ENCODE measurements at regions not wholly inside any gene's neighbourhood (a gene's known extent, or its start where the extent isn't known, plus 50 kb on each side); places are given as distances from the start of the nearest gene placed in this dataset.
"Not testable (repeated sequence)": the region's sequence is repeated elsewhere in the genome, so short reads cannot be mapped to it uniquely, and the experiment has no call there.

GRCh38 chr9:68625559-68625958 lies 79.5 kb upstream of the PIP5K1B start:
- Histone ChIP-seq H3K27me3 (ENCODE audit: low read depth, low read length) (no peaks in the 10 kb centered on the region), H3K9me3 (ENCODE audit: control insufficient read depth in 1 of 2, low read length in 2 of 2) (no peaks in the 10 kb centered on the region)

GRCh38 chr9:68626526-68626925 lies 78.5 kb upstream of the PIP5K1B start:
- Histone ChIP-seq H3K4me1 (ENCODE audit: control insufficient read depth in 1 of 2, insufficient read depth in 2 of 2, low read length in 2 of 2) (no peaks in the 10 kb centered on the region), H3K27ac (ENCODE audit: low read length) (no peak overlapping the region), H3K4me3 (ENCODE audit: low read depth in 1 of 2, low read length in 2 of 2) (no peak overlapping the region), H3K36me3 (ENCODE audit: control insufficient read depth in 1 of 2, insufficient read depth in 2 of 2, low read length in 2 of 2) (no peaks in the 10 kb centered on the region), H3K27me3 (ENCODE audit: low read depth, low read length) (no peaks in the 10 kb centered on the region), H3K9me3 (ENCODE audit: control insufficient read depth in 1 of 2, low read length in 2 of 2) (no peaks in the 10 kb centered on the region)

More at GRCh38 chr9:68625559-68625958, 79.5 kb upstream of the PIP5K1B start:
- Histone ChIP-seq H3K4me1 (ENCODE audit: control insufficient read depth in 1 of 2, insufficient read depth in 2 of 2, low read length in 2 of 2) (no peaks in the 10 kb centered on the region), H3K36me3 (ENCODE audit: control insufficient read depth in 1 of 2, insufficient read depth in 2 of 2, low read length in 2 of 2) (no peaks in the 10 kb centered on the region), H3K4me3 (ENCODE audit: low read depth in 1 of 2, low read length in 2 of 2) (no peak overlapping the region), H3K27ac (ENCODE audit: low read length) (no peak overlapping the region)

GRCh38 chr9:68627104-68627503 lies 77.9 kb upstream of the PIP5K1B start:
- H3K27me3 ChIP-seq (ENCODE audit: low read depth, low read length): no peaks in the 10 kb centered on the region
- no peaks in the 10 kb centered on the region for H3K4me1 ChIP-seq (ENCODE audit: control insufficient read depth in 1 of 2, insufficient read depth in 2 of 2, low read length in 2 of 2)
- no peak overlapping the region for H3K4me3 ChIP-seq (ENCODE audit: low read depth in 1 of 2, low read length in 2 of 2)
- H3K9me3 ChIP-seq (ENCODE audit: control insufficient read depth in 1 of 2, low read length in 2 of 2): no peaks in the 10 kb centered on the region
- no peaks in the 10 kb centered on the region for H3K36me3 ChIP-seq (ENCODE audit: control insufficient read depth in 1 of 2, insufficient read depth in 2 of 2, low read length in 2 of 2)
- H3K27ac ChIP-seq (ENCODE audit: low read length): no peak overlapping the region

- no peaks in the 10 kb centered on the region for H3K36me3 ChIP-seq (ENCODE audit: control insufficient read depth in 1 of 2, insufficient read depth in 2 of 2, low read length in 2 of 2)
- no peak overlapping the region for H3K4me3 ChIP-seq (ENCODE audit: low read depth in 1 of 2, low read length in 2 of 2)
- H3K27ac ChIP-seq (ENCODE audit: low read length): no peak overlapping the region
- no peaks in the 10 kb centered on the region for H3K27me3 ChIP-seq (ENCODE audit: low read depth, low read length)
- H3K9me3 ChIP-seq (ENCODE audit: control insufficient read depth in 1 of 2, low read length in 2 of 2): no peaks in the 10 kb centered on the region
- H3K4me1 ChIP-seq (ENCODE audit: control insufficient read depth in 1 of 2, insufficient read depth in 2 of 2, low read length in 2 of 2): no peaks in the 10 kb centered on the region
Measured at GRCh38 chr9:68627594-68627993, 77.4 kb upstream of the PIP5K1B start.

GRCh38 chr9:68629042-68629441 lies 76.0 kb upstream of the PIP5K1B start:
- Histone ChIP-seq H3K27me3 (ENCODE audit: low read depth, low read length) (no peaks in the 10 kb centered on the region), H3K4me3 (ENCODE audit: low read depth in 1 of 2, low read length in 2 of 2) (no peak overlapping the region), H3K27ac (ENCODE audit: low read length) (no peak overlapping the region), H3K4me1 (ENCODE audit: control insufficient read depth in 1 of 2, insufficient read depth in 2 of 2, low read length in 2 of 2) (no peaks in the 10 kb centered on the region), H3K9me3 (ENCODE audit: control insufficient read depth in 1 of 2, low read length in 2 of 2) (no peaks in the 10 kb centered on the region), H3K36me3 (ENCODE audit: control insufficient read depth in 1 of 2, insufficient read depth in 2 of 2, low read length in 2 of 2) (no peaks in the 10 kb centered on the region)

- Histone ChIP-seq H3K4me3 (ENCODE audit: low read depth in 1 of 2, low read length in 2 of 2) (no peak overlapping the region), H3K4me1 (ENCODE audit: control insufficient read depth in 1 of 2, insufficient read depth in 2 of 2, low read length in 2 of 2) (no peaks in the 10 kb centered on the region), H3K9me3 (ENCODE audit: control insufficient read depth in 1 of 2, low read length in 2 of 2) (no peaks in the 10 kb centered on the region), H3K27ac (ENCODE audit: low read length) (no peak overlapping the region), H3K27me3 (ENCODE audit: low read depth, low read length) (no peaks in the 10 kb centered on the region), H3K36me3 (ENCODE audit: control insufficient read depth in 1 of 2, insufficient read depth in 2 of 2, low read length in 2 of 2) (no peaks in the 10 kb centered on the region)
Measured at GRCh38 chr9:68631811-68632210, 73.2 kb upstream of the PIP5K1B start.

GRCh38 chr9:68637020-68637419 lies 68.0 kb upstream of the PIP5K1B start:
- Histone ChIP-seq H3K4me1 (ENCODE audit: control insufficient read depth in 1 of 2, insufficient read depth in 2 of 2, low read length in 2 of 2) (no peaks in the 10 kb centered on the region), H3K27me3 (ENCODE audit: low read depth, low read length) (no peaks in the 10 kb centered on the region), H3K36me3 (ENCODE audit: control insufficient read depth in 1 of 2, insufficient read depth in 2 of 2, low read length in 2 of 2) (no peaks in the 10 kb centered on the region), H3K4me3 (ENCODE audit: low read depth in 1 of 2, low read length in 2 of 2) (no peak overlapping the region), H3K27ac (ENCODE audit: low read length) (peak overlapping the region; percentile 21), H3K9me3 (ENCODE audit: control insufficient read depth in 1 of 2, low read length in 2 of 2) (no peaks in the 10 kb centered on the region)

- not testable (repeated sequence) for H3K36me3 ChIP-seq (ENCODE audit: control insufficient read depth in 1 of 2, insufficient read depth in 2 of 2, low read length in 2 of 2); H3K9me3 ChIP-seq (ENCODE audit: control insufficient read depth in 1 of 2, low read length in 2 of 2); H3K4me3 ChIP-seq (ENCODE audit: low read depth in 1 of 2, low read length in 2 of 2); H3K27me3 ChIP-seq (ENCODE audit: low read depth, low read length); H3K4me1 ChIP-seq (ENCODE audit: control insufficient read depth in 1 of 2, insufficient read depth in 2 of 2, low read length in 2 of 2); H3K27ac ChIP-seq (ENCODE audit: low read length)
Measured at GRCh38 chr9:68639261-68639660, 65.8 kb upstream of the PIP5K1B start.

GRCh38 chr9:68640421-68641089 lies 64.5 kb upstream of the PIP5K1B start:
- no peaks in the 10 kb centered on the region for H3K36me3 ChIP-seq (ENCODE audit: control insufficient read depth in 1 of 2, insufficient read depth in 2 of 2, low read length in 2 of 2)
- no peaks in the 10 kb centered on the region for H3K27me3 ChIP-seq (ENCODE audit: low read depth, low read length)
- no peak overlapping the region for H3K4me3 ChIP-seq (ENCODE audit: low read depth in 1 of 2, low read length in 2 of 2)
- no peaks in the 10 kb centered on the region for H3K4me1 ChIP-seq (ENCODE audit: control insufficient read depth in 1 of 2, insufficient read depth in 2 of 2, low read length in 2 of 2)
- H3K27ac ChIP-seq (ENCODE audit: low read length): no peak overlapping the region
- H3K9me3 ChIP-seq (ENCODE audit: control insufficient read depth in 1 of 2, low read length in 2 of 2): no peaks in the 10 kb centered on the region

GRCh38 chr9:68643901-68644809 lies 60.9 kb upstream of the PIP5K1B start:
- H3K27ac ChIP-seq (ENCODE audit: low read length): no peak overlapping the region
- no peak overlapping the region for H3K4me3 ChIP-seq (ENCODE audit: low read depth in 1 of 2, low read length in 2 of 2)
- no peaks in the 10 kb centered on the region for H3K27me3 ChIP-seq (ENCODE audit: low read depth, low read length)
- H3K4me1 ChIP-seq (ENCODE audit: control insufficient read depth in 1 of 2, insufficient read depth in 2 of 2, low read length in 2 of 2): no peaks in the 10 kb centered on the region
- H3K9me3 ChIP-seq (ENCODE audit: control insufficient read depth in 1 of 2, low read length in 2 of 2): no peaks in the 10 kb centered on the region
- H3K36me3 ChIP-seq (ENCODE audit: control insufficient read depth in 1 of 2, insufficient read depth in 2 of 2, low read length in 2 of 2): no peaks in the 10 kb centered on the region

- H3K36me3 ChIP-seq (ENCODE audit: control insufficient read depth in 1 of 2, insufficient read depth in 2 of 2, low read length in 2 of 2): no peaks in the 10 kb centered on the region
- H3K4me1 ChIP-seq (ENCODE audit: control insufficient read depth in 1 of 2, insufficient read depth in 2 of 2, low read length in 2 of 2): no peaks in the 10 kb centered on the region
- no peaks in the 10 kb centered on the region for H3K9me3 ChIP-seq (ENCODE audit: control insufficient read depth in 1 of 2, low read length in 2 of 2)
- no peaks in the 10 kb centered on the region for H3K27me3 ChIP-seq (ENCODE audit: low read depth, low read length)
- H3K4me3 ChIP-seq (ENCODE audit: low read depth in 1 of 2, low read length in 2 of 2): no peak overlapping the region
- H3K27ac ChIP-seq (ENCODE audit: low read length): no peak overlapping the region
Measured at GRCh38 chr9:68644831-68645230, 60.2 kb upstream of the PIP5K1B start.

Measured in muscle layer of duodenum (tissue), 2 donors.